Transverse colon (tissue), 4 donors: ENCODE measurements at regions not wholly inside any gene's neighbourhood (a gene's known extent, or its start where the extent isn't known, plus 50 kb on each side); places are given as distances from the start of the nearest gene placed in this dataset.

Source experiments
- DNase-seq: peaks from one replicate; pipeline ENCODE4 v3.0.0-alpha.2; 2019
- H3K27ac ChIP-seq, 4 donors: fragments of 200-600 bp; sonication (generic); 2 replicates each; pipeline ENCODE4 v1.5.1; 2016 to 2018; ENCODE audit warnings: inconsistent platforms in 4 of 4
- H3K27me3 ChIP-seq: fragments of 200-600 bp; sonication (generic); 2 replicates; pipeline ENCODE4 v1.5.1; 2017; ENCODE audit warnings: inconsistent platforms
- H3K36me3 ChIP-seq, 4 donors: fragments of 200-600 bp; sonication (generic); 2 replicates each; pipeline ENCODE4 v1.5.1; 2017 to 2019; ENCODE audit warnings: inconsistent platforms in 4 of 4
- H3K4me1 ChIP-seq, 4 donors: fragments of 200-600 bp; sonication (generic); 2 replicates each; pipeline ENCODE4 v1.5.1; 2017 to 2020; ENCODE audit warnings: inconsistent platforms in 4 of 4
- H3K4me3 ChIP-seq, 4 donors: fragments of 200-600 bp; sonication (generic); 1 replicate in 1 of 4; 2 replicates in 3 of 4; pipeline versions ENCODE4 v1.5.1 to v1.6.1; 2017 to 2019; ENCODE audit warnings: inconsistent platforms in 4 of 4
- H3K9me3 ChIP-seq, 2 donors: fragments of 200-600 bp; sonication (generic); 2 replicates each; pipeline ENCODE4 v1.5.1; 2017 to 2019; ENCODE audit warnings: inconsistent platforms in 2 of 2
- CTCF ChIP-seq, 5 experiments: fragments of 200-600 bp in 3 of 5; fragments of 450-650 bp in 2 of 5; sonication (generic) in 3 of 5; IDR thresholded peaks; 1 replicate in 2 of 5; 2 replicates in 3 of 5; pipeline ENCODE4 v1.5.1; 2016 to 2017; ENCODE audit warnings: antibody characterized with exemption in 5 of 5, inconsistent platforms in 3 of 5, mild to moderate bottlenecking in 2 of 5, moderate library complexity in 1 of 5
- EP300 ChIP-seq: sonication (generic); formaldehyde crosslinking; IDR thresholded peaks from one replicate; pipeline ENCODE4 v1.6.1; 2017; ENCODE audit warnings: antibody characterized with exemption, low read depth
- POLR2A ChIP-seq: fragments of 450-650 bp; IDR thresholded peaks from one replicate; pipeline ENCODE4 v1.6.1; 2016; ENCODE audit warnings: antibody characterized with exemption, mild to moderate bottlenecking, moderate library complexity
- POLR2AphosphoS5 ChIP-seq, 3 donors: sonication (generic); formaldehyde crosslinking; IDR thresholded peaks; one replicate each; pipeline ENCODE4 v1.6.1; 2016; ENCODE audit warnings: antibody characterized with exemption in 3 of 3
- WGBS, 2 donors: methylation state at CpG; one replicate each; pipeline ENCODE4 v1.1.5; 2018; ENCODE audit warnings: low coverage in 1 of 2; 5-methylcytosine and 5-hydroxymethylcytosine counted together
- in situ Hi-C, 4 donors: fragments of 200-750 bp; cut with MboI; loops; one replicate each; pipeline versions ENCODE4 v1.15.0 to v1.15.1; 2017; ENCODE audit warnings: low sequenced_read_pairs in 3 of 4, low pct_ligation_motif_present in 1 of 4, low pct_unique_long_range_greater_than_20kb in 1 of 4
- intact Hi-C: fragments of 100-400 bp; cut with DNase I; formaldehyde crosslinking; loops from one replicate; pipeline ENCODE4 v1.15.1; 2023; ENCODE audit warnings: low total_unique reads

GRCh38 chr6:147708170-147708569 lies 199.7 kb downstream of the SAMD5 start:
- H3K27ac ChIP-seq: no peak overlapping the region
- in situ Hi-C loops (no loop called here), intact Hi-C loops (no loop called here)
- no peaks in the 10 kb centered on the region for H3K4me1 ChIP-seq
- H3K27me3 ChIP-seq: no peaks in the 10 kb centered on the region
- DNase-seq: no peak
- no peaks in the 10 kb centered on the region for H3K9me3 ChIP-seq
- no peak overlapping the region for H3K4me3 ChIP-seq
- H3K36me3 ChIP-seq: no peaks in the 10 kb centered on the region
- no peak for TF ChIP-seq POLR2A
- TF ChIP-seq EP300: no peak
- no peak for TF ChIP-seq CTCF (IDR thresholded peaks at IDR 0.05)
- no peak for TF ChIP-seq POLR2AphosphoS5 (IDR thresholded peaks at IDR 0.05)
- 93 to 95% methylated on average over 3 of the region's 3 CpGs for WGBS, 2 donors

- no peaks in the 10 kb centered on the region for H3K27me3 ChIP-seq
- H3K9me3 ChIP-seq: no peaks in the 10 kb centered on the region
- WGBS, 2 donors: 43 to 54% methylated on average over 5 to 6 of the region's 6 CpGs
- no peak overlapping the region for H3K4me3 ChIP-seq
- H3K27ac ChIP-seq: no peak overlapping the region
- no peaks in the 10 kb centered on the region for H3K36me3 ChIP-seq
- TF ChIP-seq POLR2AphosphoS5 (IDR thresholded peaks at IDR 0.05) (no peak), CTCF (IDR thresholded peaks at IDR 0.05) (no peak), POLR2A (no peak), EP300 (no peak)
- intact Hi-C loops: no loop called here
- in situ Hi-C loops: no loop called here
- no peak for DNase-seq
- H3K4me1 ChIP-seq: no peaks in the 10 kb centered on the region
Observed at GRCh38 chr6:147709396-147710272, 201.1 kb downstream of the SAMD5 start.

- in situ Hi-C loops (no loop called here), intact Hi-C loops (no loop called here)
- Histone ChIP-seq H3K27ac (no peak overlapping the region), H3K36me3 (no peaks in the 10 kb centered on the region), H3K4me3 (no peak overlapping the region), H3K4me1 (no peaks in the 10 kb centered on the region), H3K9me3 (no peaks in the 10 kb centered on the region), H3K27me3 (no peaks in the 10 kb centered on the region)
- DNase-seq: no peak
- 65 to 95% methylated on average over 2 of the region's 2 CpGs for WGBS, 2 donors
- TF ChIP-seq CTCF (IDR thresholded peaks at IDR 0.05): no peak
- no peak for TF ChIP-seq POLR2AphosphoS5 (IDR thresholded peaks at IDR 0.05)
- TF ChIP-seq EP300: no peak
- no peak for TF ChIP-seq POLR2A
Observed at GRCh38 chr6:147710890-147711289, 202.4 kb downstream of the SAMD5 start.

GRCh38 chr6:147711476-147711875 lies 203.0 kb downstream of the SAMD5 start:
- intact Hi-C loops (no loop called here), in situ Hi-C loops (no loop called here)
- no peaks in the 10 kb centered on the region for H3K36me3 ChIP-seq
- H3K4me3 ChIP-seq: no peak overlapping the region
- no peak overlapping the region for H3K27ac ChIP-seq
- 75 to 81% methylated on average over 3 to 4 of the region's 4 CpGs for WGBS, 2 donors
- H3K27me3 ChIP-seq: no peaks in the 10 kb centered on the region
- DNase-seq: no peak
- no peaks in the 10 kb centered on the region for H3K9me3 ChIP-seq
- TF ChIP-seq EP300 (no peak), POLR2A (no peak), POLR2AphosphoS5 (IDR thresholded peaks at IDR 0.05) (no peak), CTCF (IDR thresholded peaks at IDR 0.05) (no peak)
- H3K4me1 ChIP-seq: no peaks in the 10 kb centered on the region
